ENCODE measurements at regions not wholly inside any gene's neighbourhood (a gene's known extent, or its start where the extent isn't known, plus 50 kb on each side); places are given as distances from the start of the nearest gene placed in this dataset.

DNA sequence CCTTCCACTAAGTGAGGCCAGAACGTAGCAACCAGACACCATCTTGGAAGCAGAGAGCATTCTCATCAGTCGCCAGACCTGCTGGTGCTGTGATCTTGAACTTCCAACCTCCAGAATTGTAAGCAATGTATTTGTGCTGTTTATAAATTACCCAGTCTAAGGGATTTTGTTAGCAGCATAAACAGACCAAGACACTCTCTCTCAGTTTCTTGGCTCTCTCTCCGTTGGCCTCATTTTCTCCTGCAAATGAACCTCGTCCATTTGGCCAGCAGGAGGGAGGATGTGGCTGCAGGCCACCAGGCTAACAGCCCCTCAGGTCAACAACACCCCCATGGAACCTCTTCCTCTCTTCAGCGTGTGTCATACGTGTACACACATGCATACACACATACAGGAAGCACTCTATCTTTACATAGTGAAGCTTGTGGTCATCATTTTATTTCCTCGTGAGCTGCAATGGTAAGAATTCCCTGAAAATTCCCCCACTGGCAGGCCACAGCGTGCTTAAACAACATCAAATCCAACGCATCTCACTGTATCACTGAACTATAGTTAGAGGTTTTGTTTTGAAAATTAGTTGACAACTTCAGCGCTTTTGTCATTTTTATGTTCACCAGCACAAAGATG lies 62.8 kb upstream of the PPP1R26 start:
- TF ChIP-seq POLR2A (IDR thresholded peaks at IDR 0.05; ENCODE audit: low read depth, low read length) (no peak), TAF1 (IDR thresholded peaks at IDR 0.05; ENCODE audit: low read depth, low read length) (no peak), POLR2AphosphoS5 (IDR thresholded peaks at IDR 0.05; ENCODE audit: low read depth, low read length) (no peak)
